DOHH2 (cell line): ENCODE measurements at regions not wholly inside any gene's neighbourhood (a gene's known extent, or its start where the extent isn't known, plus 50 kb on each side); places are given as distances from the start of the nearest gene placed in this dataset.

Experiments
- H3F3A ChIP-seq: fragments of 200-600 bp; sonication (generic), shearing (Covaris generic); 2 replicates; pipeline ENCODE4 v1.6.0; 2016; ENCODE audit warnings: antibody characterized with exemption, mild to moderate bottlenecking; ENCODE audit not compliant: control insufficient read depth, insufficient read depth
- H3K27ac ChIP-seq: fragments of 200-600 bp; sonication (generic); 2 replicates; pipeline ENCODE4 v1.5.1; 2014; ENCODE audit warnings: low read depth, mild to moderate bottlenecking, low read length, moderate library complexity
- H3K27me3 ChIP-seq: fragments of 200-600 bp; sonication (generic); 2 replicates; pipeline ENCODE4 v1.6.1; 2014; ENCODE audit warnings: mild to moderate bottlenecking, low read length, mixed read lengths; ENCODE audit not compliant: control insufficient read depth
- H3K36me3 ChIP-seq: fragments of 200-600 bp; sonication (generic); 2 replicates; pipeline ENCODE4 v1.6.1; 2014; ENCODE audit warnings: mild to moderate bottlenecking, low read length, moderate library complexity, mixed read lengths; ENCODE audit not compliant: control insufficient read depth
- H3K4me1 ChIP-seq: fragments of 200-600 bp; sonication (generic); 2 replicates; pipeline ENCODE4 v1.6.1; 2014; ENCODE audit warnings: mild to moderate bottlenecking, low read length, mixed read lengths; ENCODE audit not compliant: control insufficient read depth
- H3K4me2 ChIP-seq: fragments of 200-600 bp; sonication (generic); 2 replicates; pipeline ENCODE4 v1.6.0; 2014; ENCODE audit warnings: mild to moderate bottlenecking, low read length, moderate library complexity
- H3K4me3 ChIP-seq: fragments of 200-600 bp; sonication (generic); 2 replicates; pipeline ENCODE4 v1.5.1; 2014; ENCODE audit warnings: mild to moderate bottlenecking, low read length, mixed read lengths
- H3K79me2 ChIP-seq: fragments of 200-600 bp; sonication (generic); 2 replicates; pipeline ENCODE4 v1.6.1; 2014; ENCODE audit warnings: mild to moderate bottlenecking, low read length, mixed read lengths; ENCODE audit not compliant: control insufficient read depth
- H3K9me2 ChIP-seq: fragments of 200-600 bp; sonication (generic); replicated peaks from 2 replicates; pipeline ENCODE4 v1.6.1; 2014; ENCODE audit warnings: mild to moderate bottlenecking, low read length, mixed read lengths; ENCODE audit not compliant: control insufficient read depth
- H3K9me3 ChIP-seq: fragments of 200-600 bp; sonication (generic); 2 replicates; pipeline ENCODE4 v1.6.1; 2014; ENCODE audit warnings: antibody characterized with exemption, low read length, mixed read lengths; ENCODE audit not compliant: control insufficient read depth, insufficient read depth
- H4K20me1 ChIP-seq: fragments of 200-600 bp; sonication (generic); 2 replicates; pipeline ENCODE4 v1.6.0; 2014; ENCODE audit warnings: low read depth, mild to moderate bottlenecking, antibody characterized with exemption, low read length, moderate library complexity; ENCODE audit not compliant: control insufficient read depth, insufficient read depth
- EZH2phosphoT487 ChIP-seq: fragments of 200-600 bp; sonication (generic); IDR thresholded peaks from 2 replicates; pipeline ENCODE4 v1.6.1; 2017; ENCODE audit warnings: borderline replicate concordance, mild to moderate bottlenecking, antibody characterized with exemption, low read length, moderate library complexity, mixed read lengths
- TF ChIP-seq, protein P1 (sequence below): fragments of 200-600 bp; sonication (generic); IDR thresholded peaks from one replicate; pipeline ENCODE4 v1.5.1; 2014; ENCODE audit warnings: antibody characterized with exemption, mild to moderate bottlenecking, low read depth, low read length; ENCODE audit not compliant: poor library complexity, severe bottlenecking

DNA sequence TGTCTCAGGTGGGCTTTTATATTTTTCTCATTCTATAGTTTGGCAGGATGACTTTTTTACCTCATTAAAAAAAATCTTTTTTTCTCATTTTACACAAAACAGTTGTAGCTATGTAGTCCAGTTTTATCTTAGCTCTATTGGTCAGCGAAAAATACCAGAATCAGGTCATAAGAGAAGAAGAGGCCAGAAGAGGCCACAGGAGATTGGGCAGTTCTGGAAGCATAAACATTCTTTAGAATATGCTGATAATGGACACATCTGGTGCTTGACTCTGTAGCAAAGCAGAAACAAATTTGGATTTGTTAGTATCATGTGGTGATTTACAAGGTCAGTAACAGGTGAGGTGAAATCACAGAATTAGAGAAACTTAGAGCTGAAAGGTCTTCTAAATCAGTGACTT lies 66.6 kb upstream of the ARHGAP24 start:
- Histone ChIP-seq H3K9me2 (no peaks in the 10 kb centered on the region), H3F3A (no peaks in the 10 kb centered on the region), H3K27me3 (no peaks in the 10 kb centered on the region), H3K4me2 (no peak overlapping the region), H4K20me1 (no peaks in the 10 kb centered on the region), H3K9me3 (no peaks in the 10 kb centered on the region), H3K36me3 (no peaks in the 10 kb centered on the region), H3K27ac (no peak overlapping the region), H3K79me2 (no peaks in the 10 kb centered on the region), H3K4me1 (no peaks in the 10 kb centered on the region), H3K4me3 (no peak overlapping the region)
- TF ChIP-seq, protein P1, sequence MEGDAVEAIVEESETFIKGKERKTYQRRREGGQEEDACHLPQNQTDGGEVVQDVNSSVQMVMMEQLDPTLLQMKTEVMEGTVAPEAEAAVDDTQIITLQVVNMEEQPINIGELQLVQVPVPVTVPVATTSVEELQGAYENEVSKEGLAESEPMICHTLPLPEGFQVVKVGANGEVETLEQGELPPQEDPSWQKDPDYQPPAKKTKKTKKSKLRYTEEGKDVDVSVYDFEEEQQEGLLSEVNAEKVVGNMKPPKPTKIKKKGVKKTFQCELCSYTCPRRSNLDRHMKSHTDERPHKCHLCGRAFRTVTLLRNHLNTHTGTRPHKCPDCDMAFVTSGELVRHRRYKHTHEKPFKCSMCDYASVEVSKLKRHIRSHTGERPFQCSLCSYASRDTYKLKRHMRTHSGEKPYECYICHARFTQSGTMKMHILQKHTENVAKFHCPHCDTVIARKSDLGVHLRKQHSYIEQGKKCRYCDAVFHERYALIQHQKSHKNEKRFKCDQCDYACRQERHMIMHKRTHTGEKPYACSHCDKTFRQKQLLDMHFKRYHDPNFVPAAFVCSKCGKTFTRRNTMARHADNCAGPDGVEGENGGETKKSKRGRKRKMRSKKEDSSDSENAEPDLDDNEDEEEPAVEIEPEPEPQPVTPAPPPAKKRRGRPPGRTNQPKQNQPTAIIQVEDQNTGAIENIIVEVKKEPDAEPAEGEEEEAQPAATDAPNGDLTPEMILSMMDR = no peak
- TF ChIP-seq EZH2phosphoT487 = no peak

DNA sequence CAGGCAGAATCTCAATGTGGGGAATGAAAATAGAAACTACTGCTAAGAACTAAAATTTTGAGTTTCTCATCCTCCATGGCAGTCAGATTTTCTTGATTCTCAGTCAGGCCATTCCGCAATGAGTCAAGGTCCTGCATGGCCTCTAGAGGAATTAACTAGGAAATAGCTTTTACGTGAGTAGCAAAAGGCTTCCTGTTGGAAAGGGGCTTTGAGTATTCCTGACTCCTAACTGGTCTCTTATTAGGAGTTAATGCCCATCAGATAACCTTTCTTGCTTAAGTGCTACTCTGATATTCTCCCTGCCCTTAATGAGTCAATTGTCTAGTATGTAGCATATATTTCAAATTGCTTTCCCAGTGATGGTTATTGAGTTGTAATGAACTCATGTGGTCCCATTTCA lies 65.7 kb upstream of the ARHGAP24 start:
- no peaks in the 10 kb centered on the region for H3K79me2 ChIP-seq
- no peaks in the 10 kb centered on the region for H3K4me1 ChIP-seq
- H3K27me3 ChIP-seq = no peaks in the 10 kb centered on the region
- H3K4me2 ChIP-seq = no peak overlapping the region
- H3K36me3 ChIP-seq = no peaks in the 10 kb centered on the region
- no peak overlapping the region for H3K4me3 ChIP-seq
- H3K9me3 ChIP-seq = no peaks in the 10 kb centered on the region
- no peak overlapping the region for H3K27ac ChIP-seq
- no peaks in the 10 kb centered on the region for H3K9me2 ChIP-seq
- TF ChIP-seq, protein P1 = no peak
- no peak for TF ChIP-seq EZH2phosphoT487
- H4K20me1 ChIP-seq = no peaks in the 10 kb centered on the region
- no peaks in the 10 kb centered on the region for H3F3A ChIP-seq

DNA sequence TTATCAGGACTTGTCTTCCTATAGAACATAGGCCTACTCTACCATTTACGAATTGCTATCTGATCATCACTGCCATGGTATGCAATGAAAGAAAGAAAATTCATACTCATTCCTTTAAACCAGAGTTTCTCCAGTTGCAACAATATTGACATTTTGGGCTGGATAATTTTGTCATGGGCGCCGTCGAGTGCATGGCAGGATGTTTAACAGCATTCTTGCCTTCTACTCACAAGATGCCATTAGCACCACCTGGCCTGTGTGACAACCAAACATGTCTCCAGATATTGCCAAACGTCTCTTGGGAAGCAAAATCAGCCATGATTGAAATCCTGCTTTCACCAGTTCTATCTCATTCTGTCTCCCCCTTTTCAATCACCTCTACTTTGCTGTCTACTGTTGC lies 63.6 kb upstream of the ARHGAP24 start:
- no peaks in the 10 kb centered on the region for H3K36me3 ChIP-seq
- H3K79me2 ChIP-seq = no peaks in the 10 kb centered on the region
- no peaks in the 10 kb centered on the region for H3K9me2 ChIP-seq
- no peaks in the 10 kb centered on the region for H3F3A ChIP-seq
- no peak overlapping the region for H3K4me2 ChIP-seq
- H3K9me3 ChIP-seq = no peaks in the 10 kb centered on the region
- H3K27ac ChIP-seq = no peak overlapping the region
- H3K4me1 ChIP-seq = no peaks in the 10 kb centered on the region
- H4K20me1 ChIP-seq = no peaks in the 10 kb centered on the region
- TF ChIP-seq, protein P1 = no peak
- no peak for TF ChIP-seq EZH2phosphoT487
- no peaks in the 10 kb centered on the region for H3K27me3 ChIP-seq
- no peak overlapping the region for H3K4me3 ChIP-seq

DNA sequence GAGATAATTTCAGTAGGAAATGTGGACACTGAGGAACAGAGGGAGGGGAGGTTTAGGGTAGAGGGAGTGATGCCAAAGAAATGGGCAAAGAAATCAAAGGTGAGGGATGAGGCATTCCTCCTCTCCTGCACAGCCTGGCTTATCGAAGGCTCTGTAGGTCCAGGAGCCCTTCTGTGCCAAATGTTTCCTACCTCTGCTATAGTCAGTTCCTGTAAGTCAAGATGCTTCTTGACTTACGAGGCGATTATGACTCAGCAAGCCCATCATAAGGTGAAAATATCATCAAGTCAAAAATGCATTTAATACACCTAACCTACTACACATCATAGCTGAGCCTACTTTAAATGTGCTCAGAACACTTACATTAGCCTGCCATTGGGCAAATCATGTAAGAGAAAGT lies 60.0 kb upstream of the ARHGAP24 start:
- H3K9me3 ChIP-seq = no peaks in the 10 kb centered on the region
- no peaks in the 10 kb centered on the region for H3K9me2 ChIP-seq
- H3K36me3 ChIP-seq = no peaks in the 10 kb centered on the region
- H3F3A ChIP-seq = no peaks in the 10 kb centered on the region
- no peaks in the 10 kb centered on the region for H4K20me1 ChIP-seq
- H3K4me2 ChIP-seq = no peak overlapping the region
- no peak overlapping the region for H3K4me3 ChIP-seq
- H3K27ac ChIP-seq = no peak overlapping the region
- TF ChIP-seq, protein P1 = no peak
- no peak for TF ChIP-seq EZH2phosphoT487
- H3K79me2 ChIP-seq = no peaks in the 10 kb centered on the region
- no peaks in the 10 kb centered on the region for H3K4me1 ChIP-seq
- no peaks in the 10 kb centered on the region for H3K27me3 ChIP-seq
